CD8-positive, alpha-beta memory T cell (primary cell): ENCODE measurements at regions not wholly inside any gene's neighbourhood (a gene's known extent, or its start where the extent isn't known, plus 50 kb on each side); places are given as distances from the start of the nearest gene placed in this dataset.

Experiments
- CTCF ChIA-PET: fragments of 350-600 bp; sonication (Branson Sonifier 250); formaldehyde crosslinking; loops from one replicate; lab custom pipeline; 2021; ENCODE audit warnings: antibody characterized with exemption; lab: Charles Lee
- POLR2A ChIA-PET: fragments of 350-600 bp; sonication (Branson Sonifier 250); formaldehyde crosslinking; loops from one replicate; lab custom pipeline; 2021; ENCODE audit warnings: antibody characterized with exemption; lab: Charles Lee
- DNase-seq, 5 donors: peaks; one replicate each; pipeline versions ENCODE4 v3.0.0 to v3.0.0-alpha.2; 2020 to 2022; ENCODE audit warnings: mixed read lengths in 1 of 5
- H3K27ac ChIP-seq: one replicate; pipeline ENCODE4 v1.7.0; 2013; ENCODE audit warnings: low read depth, mild to moderate bottlenecking, low read length, moderate library complexity
- H3K27me3 ChIP-seq: 2 replicates; pipeline ENCODE4 v1.7.0; 2013; ENCODE audit warnings: low read length, mild to moderate bottlenecking; ENCODE audit not compliant: insufficient read depth, poor library complexity, severe bottlenecking
- H3K36me3 ChIP-seq: 2 replicates; pipeline ENCODE4 v1.7.0; 2013; ENCODE audit warnings: mild to moderate bottlenecking, low read length, moderate library complexity; ENCODE audit not compliant: insufficient read depth
- H3K4me1 ChIP-seq: 2 replicates; pipeline ENCODE4 v1.7.0; 2013; ENCODE audit warnings: mild to moderate bottlenecking, low read length, moderate library complexity; ENCODE audit not compliant: insufficient read depth
- H3K4me3 ChIP-seq: 2 replicates; pipeline ENCODE4 v1.7.0; 2013; ENCODE audit warnings: mild to moderate bottlenecking, low read length
- H3K9me3 ChIP-seq: 2 replicates; pipeline ENCODE4 v1.7.0; 2013; ENCODE audit warnings: mild to moderate bottlenecking, low read length
- H3K27ac Mint-ChIP-seq, 8 donors: one replicate each; pipeline ENCODE4 v1.8.0; 2020 to 2021; ENCODE audit warnings: mixed read lengths in 8 of 8, mild to moderate bottlenecking in 6 of 8, inconsistent platforms in 3 of 8, moderate library complexity in 3 of 8
- H3K27me3 Mint-ChIP-seq, 2 donors: one replicate each; pipeline ENCODE4 v1.8.0; 2020 to 2021; ENCODE audit warnings: mixed read lengths in 2 of 2, mild to moderate bottlenecking in 1 of 2, moderate library complexity in 1 of 2
- H3K36me3 Mint-ChIP-seq, 3 donors: one replicate each; pipeline ENCODE4 v1.8.0; 2020 to 2021; ENCODE audit warnings: mixed read lengths in 3 of 3, inconsistent platforms in 1 of 3, mild to moderate bottlenecking in 1 of 3
- H3K4me1 Mint-ChIP-seq, 3 donors: one replicate each; pipeline ENCODE4 v1.8.0; 2020 to 2021; ENCODE audit warnings: mixed read lengths in 3 of 3, inconsistent platforms in 1 of 3, mild to moderate bottlenecking in 1 of 3
- H3K4me3 Mint-ChIP-seq, 7 donors: one replicate each; pipeline ENCODE4 v1.8.0; 2020 to 2021; ENCODE audit warnings: mixed read lengths in 7 of 7, mild to moderate bottlenecking in 6 of 7, moderate library complexity in 4 of 7, inconsistent platforms in 2 of 7
- H3K9me3 Mint-ChIP-seq, 5 donors: one replicate each; pipeline ENCODE4 v1.8.0; 2020 to 2022; ENCODE audit warnings: mixed read lengths in 5 of 5, mild to moderate bottlenecking in 3 of 5, moderate library complexity in 2 of 5, inconsistent platforms in 1 of 5

- no peaks in the 10 kb centered on the region for H3K9me3 ChIP-seq
- peaks cover 6% of the 10 kb centered on the region for H3K4me1 ChIP-seq
- H3K27me3 ChIP-seq, result no peaks in the 10 kb centered on the region
- Mint-ChIP-seq H3K27me3 (peaks cover 15 to 60% of the 10 kb centered on the region in 2 donors), H3K4me1 (peaks cover 12 to 23% (median 21%) of the 10 kb centered on the region in 3 donors), H3K4me3 (peak overlapping the region in 2 of 7 donors; percentile 24 to 32), H3K36me3 (no peaks in the 10 kb centered on the region), H3K27ac (peak overlapping the region in 2 of 8 donors; percentile 35 to 80), H3K9me3 (no peaks in the 10 kb centered on the region)
- no peak overlapping the region for H3K27ac ChIP-seq
- POLR2A ChIA-PET, result no interaction called here
- CTCF ChIA-PET, result no interaction called here
- DNase-seq, result no peak
- H3K36me3 ChIP-seq, result no peaks in the 10 kb centered on the region
- no peak overlapping the region for H3K4me3 ChIP-seq
Observed at GRCh38 chr12:30820406-30820946, 65.7 kb upstream of the CAPRIN2 start.

GRCh38 chr12:30818562-30818961, 63.8 kb upstream of the CAPRIN2 start:
- Histone ChIP-seq H3K27me3 (no peaks in the 10 kb centered on the region), H3K4me3 (no peak overlapping the region), H3K4me1 (peaks cover 6% of the 10 kb centered on the region), H3K36me3 (no peaks in the 10 kb centered on the region), H3K9me3 (no peaks in the 10 kb centered on the region), H3K27ac (no peak overlapping the region)
- Mint-ChIP-seq H3K27me3 (peaks cover 12 to 48% of the 10 kb centered on the region in 2 donors), H3K27ac (no peak overlapping the region), H3K9me3 (no peaks in the 10 kb centered on the region), H3K4me1 (peaks cover 11 to 18% (median 16%) of the 10 kb centered on the region in 3 donors), H3K36me3 (no peaks in the 10 kb centered on the region), H3K4me3 (peak overlapping the region in 2 of 7 donors; percentile 2 to 7)
- CTCF ChIA-PET, result no interaction called here
- DNase-seq, result no peak
- POLR2A ChIA-PET, result no interaction called here

GRCh38 chr12:30816742-30817465, 62.2 kb upstream of the CAPRIN2 start:
- ChIA-PET POLR2A (no interaction called here), CTCF (no interaction called here)
- Histone ChIP-seq H3K9me3 (no peaks in the 10 kb centered on the region), H3K36me3 (no peaks in the 10 kb centered on the region), H3K4me3 (no peak overlapping the region), H3K27me3 (no peaks in the 10 kb centered on the region), H3K27ac (no peak overlapping the region), H3K4me1 (no peaks in the 10 kb centered on the region)
- Mint-ChIP-seq H3K36me3 (no peaks in the 10 kb centered on the region), H3K27ac (no peak overlapping the region), H3K27me3 (peaks cover 12 to 48% of the 10 kb centered on the region in 2 donors), H3K4me1 (peaks cover 3 to 4% (median 3%) of the 10 kb centered on the region in 3 donors), H3K4me3 (no peak overlapping the region), H3K9me3 (no peaks in the 10 kb centered on the region)
- DNase-seq, result no peak

GRCh38 chr12:30814295-30814655, 59.5 kb upstream of the CAPRIN2 start:
- no peak overlapping the region for H3K4me3 ChIP-seq
- H3K4me1 Mint-ChIP-seq, result no peaks in the 10 kb centered on the region
- no peak for DNase-seq
- no peak overlapping the region for H3K27ac ChIP-seq
- no peaks in the 10 kb centered on the region for H3K9me3 ChIP-seq
- H3K9me3 Mint-ChIP-seq, result no peaks in the 10 kb centered on the region
- no peak overlapping the region for H3K4me3 Mint-ChIP-seq
- no peaks in the 10 kb centered on the region for H3K36me3 ChIP-seq
- CTCF ChIA-PET, result interaction anchor here (1.0 kb wide), 1 partner anchor 9 kb away, joined by 3 read pairs; no protein-coding TSS in a partner anchor
- H3K4me1 ChIP-seq, result no peaks in the 10 kb centered on the region
- POLR2A ChIA-PET, result interaction anchor here (0.6 kb wide), 1 partner anchor 244 kb away, joined by 3 read pairs; no protein-coding TSS in a partner anchor
- H3K36me3 Mint-ChIP-seq, result no peaks in the 10 kb centered on the region
- peaks cover 6 to 47% of the 10 kb centered on the region in 2 donors for H3K27me3 Mint-ChIP-seq
- H3K27ac Mint-ChIP-seq, result no peak overlapping the region
- H3K27me3 ChIP-seq, result no peaks in the 10 kb centered on the region

- CTCF ChIA-PET, result interaction anchor here (1.0 kb wide), 1 partner anchor 10 kb away, joined by 3 read pairs; no protein-coding TSS in a partner anchor
- H3K27ac Mint-ChIP-seq, result no peak overlapping the region
Observed at GRCh38 chr12:30813525-30814294, 59.0 kb upstream of the CAPRIN2 start.

GRCh38 chr12:30811966-30812365, 57.2 kb upstream of the CAPRIN2 start:
- no peak for DNase-seq
- Histone ChIP-seq H3K27me3 (no peaks in the 10 kb centered on the region), H3K9me3 (no peaks in the 10 kb centered on the region), H3K4me3 (no peak overlapping the region), H3K4me1 (no peaks in the 10 kb centered on the region), H3K27ac (no peak overlapping the region), H3K36me3 (no peaks in the 10 kb centered on the region)
- H3K4me1 Mint-ChIP-seq, result no peaks in the 10 kb centered on the region
- ChIA-PET POLR2A (no interaction called here), CTCF (no interaction called here)
- peaks cover 0 to 7% (median 1%) of the 10 kb centered on the region in 3 donors for H3K36me3 Mint-ChIP-seq
- peaks cover 4 to 40% of the 10 kb centered on the region in 2 donors for H3K27me3 Mint-ChIP-seq
- H3K9me3 Mint-ChIP-seq, result peaks cover 0 to 5% (median 2%) of the 10 kb centered on the region in 5 donors
- H3K27ac Mint-ChIP-seq, result no peak overlapping the region
- H3K4me3 Mint-ChIP-seq, result no peak overlapping the region

More at GRCh38 chr12:30813525-30814294, 59.0 kb upstream of the CAPRIN2 start:
- Histone ChIP-seq H3K27me3 (no peaks in the 10 kb centered on the region), H3K9me3 (no peaks in the 10 kb centered on the region), H3K36me3 (no peaks in the 10 kb centered on the region), H3K27ac (no peak overlapping the region), H3K4me3 (no peak overlapping the region), H3K4me1 (no peaks in the 10 kb centered on the region)
- peaks cover 0 to under 1% (median 0%) of the 10 kb centered on the region in 5 donors for H3K9me3 Mint-ChIP-seq
- no peak for DNase-seq
- H3K4me3 Mint-ChIP-seq, result no peak overlapping the region
- no peaks in the 10 kb centered on the region for H3K4me1 Mint-ChIP-seq
- H3K36me3 Mint-ChIP-seq, result no peaks in the 10 kb centered on the region
- POLR2A ChIA-PET, result interaction anchor here (0.6 kb wide), 1 partner anchor 245 kb away, joined by 3 read pairs; no protein-coding TSS in a partner anchor
- peaks cover 6 to 45% of the 10 kb centered on the region in 2 donors for H3K27me3 Mint-ChIP-seq

- H3K4me1 ChIP-seq, result no peaks in the 10 kb centered on the region
- CTCF ChIA-PET, result no interaction called here
- Mint-ChIP-seq H3K9me3 (peaks cover 0 to 5% (median 2%) of the 10 kb centered on the region in 5 donors), H3K27ac (no peak overlapping the region), H3K27me3 (peaks cover 4 to 37% of the 10 kb centered on the region in 2 donors), H3K4me3 (no peak overlapping the region), H3K36me3 (peaks cover 0 to 7% (median 1%) of the 10 kb centered on the region in 3 donors), H3K4me1 (no peaks in the 10 kb centered on the region)
- no peak overlapping the region for H3K27ac ChIP-seq
- H3K9me3 ChIP-seq, result no peaks in the 10 kb centered on the region
- no peaks in the 10 kb centered on the region for H3K27me3 ChIP-seq
- no peak overlapping the region for H3K4me3 ChIP-seq
- no peak for DNase-seq
- H3K36me3 ChIP-seq, result no peaks in the 10 kb centered on the region
- POLR2A ChIA-PET, result no interaction called here
Observed at GRCh38 chr12:30810918-30811317, 56.2 kb upstream of the CAPRIN2 start.

GRCh38 chr12:30807695-30808034, 52.9 kb upstream of the CAPRIN2 start:
- H3K4me1 Mint-ChIP-seq, result no peaks in the 10 kb centered on the region
- no peaks in the 10 kb centered on the region for H3K9me3 ChIP-seq
- H3K36me3 Mint-ChIP-seq, result peaks cover 0 to 10% (median 1%) of the 10 kb centered on the region in 3 donors
- H3K36me3 ChIP-seq, result no peaks in the 10 kb centered on the region
- H3K9me3 Mint-ChIP-seq, result peaks cover 0 to 5% (median 2%) of the 10 kb centered on the region in 5 donors
- ChIA-PET CTCF (interaction anchor here (0.7 to 3.7 kb wide), 12 partner anchors 9 to 1287 kb away, joined by 3 to 21 read pairs (median 3); no protein-coding TSS in a partner anchor), POLR2A (no interaction called here)
- H3K27me3 ChIP-seq, result no peaks in the 10 kb centered on the region
- no peak overlapping the region for H3K4me3 Mint-ChIP-seq
- no peak overlapping the region for H3K4me3 ChIP-seq
- no peaks in the 10 kb centered on the region for H3K4me1 ChIP-seq
- H3K27me3 Mint-ChIP-seq, result peaks cover 5 to 29% of the 10 kb centered on the region in 2 donors
- H3K27ac ChIP-seq, result no peak overlapping the region
- DNase-seq, result no peak
- H3K27ac Mint-ChIP-seq, result no peak overlapping the region
